Thyroid gland (tissue), 4 donors: ENCODE measurements at regions not wholly inside any gene's neighbourhood (a gene's known extent, or its start where the extent isn't known, plus 50 kb on each side); places are given as distances from the start of the nearest gene placed in this dataset.

Source experiments
- POLR2A ChIP-seq, 2 donors: fragments of 450-650 bp; IDR thresholded peaks; one replicate each; pipeline ENCODE4 v1.6.1; 2017; ENCODE audit warnings: antibody characterized with exemption in 2 of 2, mild to moderate bottlenecking in 2 of 2, moderate library complexity in 1 of 2
- TF ChIP-seq, protein P1 (sequence below), 6 experiments: fragments of 200-600 bp in 3 of 6; fragments of 450-650 bp in 3 of 6; sonication (generic) in 3 of 6; IDR thresholded peaks; one replicate each; pipeline ENCODE4 v1.5.1; 2016 to 2019; ENCODE audit warnings: antibody characterized with exemption in 6 of 6, mild to moderate bottlenecking in 2 of 6, inconsistent platforms in 1 of 6, moderate library complexity in 1 of 6

DNA sequence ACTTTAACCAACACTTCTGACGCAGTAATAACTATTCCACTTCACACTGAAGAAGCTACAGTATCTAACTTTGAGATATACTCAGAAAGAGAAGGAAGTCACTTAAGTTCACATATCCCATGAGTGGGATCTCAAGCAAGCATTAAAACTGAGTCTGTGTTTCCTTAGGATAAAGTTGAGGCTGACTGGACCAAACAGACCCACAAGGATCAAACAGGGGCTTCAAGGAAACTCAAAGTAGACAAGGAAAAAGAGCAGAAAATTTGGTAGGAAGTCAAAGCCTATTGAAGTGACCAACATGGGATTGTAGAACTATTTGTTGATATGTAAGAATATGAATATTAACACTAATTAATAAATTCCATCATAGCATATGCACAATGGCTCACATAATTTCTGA, 294.9 kb downstream of the ADGB start:
- no peak for TF ChIP-seq POLR2A (IDR thresholded peaks at IDR 0.05)
- TF ChIP-seq, protein P1, sequence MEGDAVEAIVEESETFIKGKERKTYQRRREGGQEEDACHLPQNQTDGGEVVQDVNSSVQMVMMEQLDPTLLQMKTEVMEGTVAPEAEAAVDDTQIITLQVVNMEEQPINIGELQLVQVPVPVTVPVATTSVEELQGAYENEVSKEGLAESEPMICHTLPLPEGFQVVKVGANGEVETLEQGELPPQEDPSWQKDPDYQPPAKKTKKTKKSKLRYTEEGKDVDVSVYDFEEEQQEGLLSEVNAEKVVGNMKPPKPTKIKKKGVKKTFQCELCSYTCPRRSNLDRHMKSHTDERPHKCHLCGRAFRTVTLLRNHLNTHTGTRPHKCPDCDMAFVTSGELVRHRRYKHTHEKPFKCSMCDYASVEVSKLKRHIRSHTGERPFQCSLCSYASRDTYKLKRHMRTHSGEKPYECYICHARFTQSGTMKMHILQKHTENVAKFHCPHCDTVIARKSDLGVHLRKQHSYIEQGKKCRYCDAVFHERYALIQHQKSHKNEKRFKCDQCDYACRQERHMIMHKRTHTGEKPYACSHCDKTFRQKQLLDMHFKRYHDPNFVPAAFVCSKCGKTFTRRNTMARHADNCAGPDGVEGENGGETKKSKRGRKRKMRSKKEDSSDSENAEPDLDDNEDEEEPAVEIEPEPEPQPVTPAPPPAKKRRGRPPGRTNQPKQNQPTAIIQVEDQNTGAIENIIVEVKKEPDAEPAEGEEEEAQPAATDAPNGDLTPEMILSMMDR (IDR thresholded peaks at IDR 0.05) = no peak
